Right renal cortex interstitium (tissue), 3 donors: ENCODE measurements at regions not wholly inside any gene's neighbourhood (a gene's known extent, or its start where the extent isn't known, plus 50 kb on each side); places are given as distances from the start of the nearest gene placed in this dataset.

Source experiments
- DNase-seq, 3 donors: peaks; one replicate each; pipeline ENCODE4 v3.0.0-alpha.2; 2013; ENCODE audit warnings: low read depth in 3 of 3, low spot score in 2 of 3

DNA sequence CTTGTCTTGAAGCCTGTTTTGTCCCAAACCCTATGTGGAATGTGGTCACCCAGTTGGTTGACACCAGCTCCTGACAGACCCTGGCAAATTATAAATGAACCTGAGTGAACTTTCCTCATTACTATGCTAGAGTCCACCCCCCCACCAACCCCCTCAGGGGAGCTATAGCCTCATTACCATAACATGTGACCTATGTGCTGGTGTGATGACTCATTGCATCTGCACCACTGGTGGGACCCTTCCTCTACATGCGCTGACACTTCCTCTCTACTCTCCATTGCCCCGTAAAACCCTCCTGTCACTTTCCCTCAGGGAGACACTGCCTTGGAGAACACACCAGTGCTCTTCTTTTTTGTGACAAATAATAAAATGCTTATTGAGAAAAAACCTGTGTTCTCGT is 105.0 kb upstream of the SESN3 start:
- no peak for DNase-seq

GRCh38 chr11:95331161-95331560 is 100.2 kb upstream of the SESN3 start:
- DNase-seq, result no peak

- no peak for DNase-seq
Measured at GRCh38 chr11:95330302-95330701, 99.3 kb upstream of the SESN3 start.

DNA sequence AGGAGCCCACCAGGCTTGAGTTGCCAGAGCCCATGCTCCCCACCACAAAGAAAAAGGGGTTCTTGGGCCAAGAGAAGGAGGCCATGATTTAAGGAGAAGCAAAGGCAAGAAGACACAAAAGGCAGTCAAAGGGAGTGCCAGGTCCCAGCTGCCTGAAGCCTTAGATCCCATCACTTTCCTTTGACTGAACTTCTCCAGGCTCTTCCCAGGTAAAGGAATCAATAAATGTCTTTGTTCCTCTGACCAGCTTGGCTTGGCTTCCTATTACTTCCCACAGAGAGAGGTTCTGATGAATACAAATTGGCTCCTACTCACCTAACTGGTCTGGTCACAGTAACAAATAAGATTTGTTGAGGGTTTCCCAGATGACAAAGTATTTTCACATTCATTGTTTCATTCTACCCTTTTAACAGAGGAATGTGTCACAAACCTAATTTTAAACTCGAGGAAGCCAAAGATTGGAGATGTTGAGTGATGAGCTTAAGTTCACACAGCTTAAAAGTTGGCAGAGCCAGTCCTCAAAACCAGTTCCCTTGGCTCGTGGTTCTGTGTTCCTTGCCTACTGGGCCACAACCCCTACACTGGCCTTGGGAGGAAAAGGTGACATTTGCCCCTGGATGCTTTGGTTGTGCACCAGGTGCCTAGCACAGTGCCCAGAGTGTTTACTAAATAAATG is 96.4 kb upstream of the SESN3 start:
- DNase-seq, result no peak

DNA sequence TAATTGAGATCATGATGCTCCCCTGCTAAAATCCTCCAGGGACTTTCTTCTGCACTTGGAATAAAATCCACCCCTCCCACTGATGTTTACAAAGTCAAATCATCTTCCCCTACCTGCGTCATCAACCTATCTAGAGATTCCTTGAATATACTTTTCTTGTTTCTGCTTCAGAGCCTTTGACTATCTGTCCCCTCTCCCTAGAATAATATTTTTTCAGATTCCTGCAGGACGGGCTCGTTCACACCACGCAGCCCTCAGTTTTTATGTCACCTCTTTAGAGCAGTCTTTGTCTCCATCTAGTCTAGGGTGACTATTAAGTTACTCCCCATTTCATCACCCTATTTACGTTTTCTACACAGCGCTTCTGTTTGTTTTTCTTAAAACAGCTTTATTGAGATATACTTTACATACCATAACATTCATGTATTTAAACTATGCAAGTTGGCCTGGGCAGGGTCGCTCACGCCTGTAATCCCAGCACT is 94.8 kb upstream of the SESN3 start:
- DNase-seq, result no peak

DNA sequence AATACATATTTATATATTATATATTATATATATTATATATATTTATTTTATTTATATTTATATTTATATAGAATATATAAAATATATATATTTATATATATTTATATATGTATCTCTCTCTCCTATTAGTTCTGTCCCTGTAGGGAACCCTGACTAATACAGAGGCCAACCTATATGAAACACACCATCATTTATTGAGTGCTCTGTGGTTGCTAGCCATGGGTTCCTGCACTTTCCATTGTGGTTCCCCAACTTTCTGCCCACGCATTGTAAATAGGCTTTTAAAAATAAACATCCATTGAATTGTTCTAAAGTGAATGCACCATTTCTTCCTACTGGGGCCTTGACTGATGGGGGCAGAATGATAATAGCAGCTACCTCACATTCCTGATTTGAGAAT is 93.8 kb upstream of the SESN3 start:
- DNase-seq, result no peak

DNA sequence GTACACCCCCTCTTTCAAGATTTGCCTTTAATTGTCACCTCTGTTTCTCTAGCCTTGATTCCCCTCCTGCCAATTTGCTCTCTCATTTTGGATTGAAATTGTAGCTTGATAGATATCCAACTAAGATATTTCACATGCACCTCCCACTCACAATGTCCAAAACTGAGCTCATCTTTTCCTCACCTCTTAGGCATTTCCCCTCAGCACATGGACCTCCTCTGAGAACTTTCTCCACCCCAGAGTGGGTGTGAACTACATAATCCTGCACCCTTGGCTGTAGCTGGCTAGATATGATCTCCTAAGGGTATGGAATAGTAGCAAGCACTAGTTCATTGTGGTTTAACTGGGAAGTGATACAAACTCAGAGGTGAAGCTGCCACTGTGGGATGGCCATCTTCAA is 91.5 kb upstream of the SESN3 start:
- no peak for DNase-seq

- DNase-seq, result no peak
Measured at GRCh38 chr11:95318498-95318897, 87.5 kb upstream of the SESN3 start.

- no peak for DNase-seq
Measured at GRCh38 chr11:95308512-95309035, 77.6 kb upstream of the SESN3 start.

DNA sequence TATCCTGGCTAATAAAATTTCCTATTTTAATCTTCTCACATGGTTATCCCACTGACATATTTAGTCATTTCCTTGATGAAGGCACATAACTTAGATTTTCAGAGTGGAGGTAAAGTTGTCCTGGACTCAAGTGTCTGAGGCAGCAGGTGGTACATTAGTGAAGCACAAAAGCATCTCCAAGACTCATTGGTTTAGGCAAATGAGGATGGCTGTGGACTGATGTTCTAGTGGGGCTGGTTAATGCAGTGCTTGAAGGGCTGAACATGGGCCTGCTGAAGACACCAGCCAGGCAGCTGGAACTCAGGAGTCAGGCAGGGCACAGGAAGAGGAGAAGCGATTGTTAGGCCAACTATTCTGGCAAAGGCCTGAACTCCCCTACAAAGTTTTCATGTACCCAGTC is 76.3 kb upstream of the SESN3 start:
- no peak for DNase-seq

GRCh38 chr11:95306801-95307200 is 75.8 kb upstream of the SESN3 start:
- no peak for DNase-seq

DNA sequence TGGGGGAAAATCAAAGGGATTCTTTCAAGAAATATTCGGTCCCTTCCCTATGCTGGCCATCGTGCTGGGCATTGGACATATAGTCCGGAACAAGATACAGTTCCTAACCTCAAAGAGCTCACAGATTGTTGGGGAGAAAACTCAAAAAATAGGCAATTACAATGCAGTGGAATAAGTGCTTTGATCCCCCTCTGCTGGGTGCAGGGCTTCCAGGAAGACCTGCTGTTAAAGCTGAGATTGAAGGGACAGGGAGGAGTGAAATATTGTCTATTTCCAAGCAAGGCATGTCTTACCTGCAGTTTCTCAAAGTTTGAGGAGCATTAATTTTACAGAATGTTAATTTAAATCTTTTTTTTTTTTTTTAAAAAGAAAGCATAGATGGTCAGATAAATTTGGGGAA is 75.1 kb upstream of the SESN3 start:
- no peak for DNase-seq

- no peak for DNase-seq
Measured at GRCh38 chr11:95305705-95306104, 74.7 kb upstream of the SESN3 start.

- no peak for DNase-seq
Measured at GRCh38 chr11:95304777-95305176, 73.8 kb upstream of the SESN3 start.

DNA sequence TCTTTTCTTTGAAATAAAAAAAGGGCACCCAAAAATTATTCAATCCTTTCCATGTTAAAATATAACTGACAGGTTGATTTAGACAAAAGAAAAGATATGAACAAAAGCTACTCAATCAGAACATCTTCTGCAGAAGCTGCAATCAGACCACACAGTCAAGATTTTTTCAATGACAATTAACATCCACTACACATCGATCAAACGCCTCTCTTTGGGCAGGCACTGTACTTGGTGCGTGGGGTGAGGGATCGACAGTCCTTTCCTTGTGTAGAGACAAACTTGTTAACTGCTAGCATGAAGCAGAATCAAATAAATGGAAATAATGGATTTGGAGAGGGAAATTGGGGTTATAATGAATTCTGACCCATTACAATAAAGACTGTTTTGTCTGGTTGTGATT is 71.2 kb upstream of the SESN3 start:
- DNase-seq, result no peak

DNA sequence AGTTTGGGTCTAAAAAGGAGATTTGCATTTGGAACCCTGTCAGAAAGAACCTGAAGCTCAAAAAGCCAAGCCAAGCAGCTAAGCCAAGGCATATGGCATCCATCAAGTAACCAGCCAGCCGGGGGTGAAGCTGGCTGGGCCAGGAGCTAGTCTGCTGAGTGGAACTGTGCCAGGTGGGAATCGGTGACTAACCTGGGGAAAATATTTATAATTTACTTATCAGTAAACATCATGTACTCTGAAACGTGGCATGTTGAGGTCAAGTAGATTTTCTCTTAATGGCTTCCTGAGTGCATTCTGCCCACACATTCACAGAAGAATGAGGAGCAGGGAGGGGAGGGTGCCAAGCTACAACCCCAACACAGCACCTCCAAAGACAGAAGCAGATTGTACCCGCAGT is 70.5 kb upstream of the SESN3 start:
- no peak for DNase-seq

DNA sequence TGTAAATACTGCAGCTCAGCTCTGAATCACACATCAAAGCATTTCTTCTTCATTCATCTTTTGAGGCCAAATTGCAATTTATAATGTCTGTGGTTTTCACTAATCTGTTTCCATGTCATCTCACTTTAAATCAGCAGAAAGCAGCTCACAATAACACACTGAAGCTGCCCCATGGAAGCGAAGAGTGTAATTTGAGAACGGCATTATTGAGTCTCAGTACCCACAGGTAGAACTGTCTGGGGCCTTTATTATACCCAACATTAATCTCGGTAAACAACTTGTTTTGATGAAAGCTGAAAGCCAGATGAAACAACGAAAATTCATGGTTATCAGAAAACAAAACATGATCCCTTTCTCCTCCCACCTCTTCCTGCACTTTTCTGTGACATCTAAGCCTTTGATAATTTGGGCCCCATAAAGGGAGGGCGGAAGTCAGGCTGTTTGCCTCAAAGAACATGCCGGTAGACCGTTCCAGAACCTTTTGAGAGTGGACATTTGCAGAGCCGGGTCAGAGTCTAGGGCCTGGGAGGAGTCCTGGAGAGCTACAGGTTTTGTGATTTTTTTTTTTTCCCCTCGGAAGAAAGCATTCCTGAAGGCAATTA is 68.2 kb upstream of the SESN3 start:
- peak in 2 of 3 donors; percentile 29 to 35 for DNase-seq

GRCh38 chr11:95297680-95298452 is 66.9 kb upstream of the SESN3 start:
- DNase-seq, result no peak

GRCh38 chr11:95296621-95297025 is 65.6 kb upstream of the SESN3 start:
- no peak for DNase-seq

DNA sequence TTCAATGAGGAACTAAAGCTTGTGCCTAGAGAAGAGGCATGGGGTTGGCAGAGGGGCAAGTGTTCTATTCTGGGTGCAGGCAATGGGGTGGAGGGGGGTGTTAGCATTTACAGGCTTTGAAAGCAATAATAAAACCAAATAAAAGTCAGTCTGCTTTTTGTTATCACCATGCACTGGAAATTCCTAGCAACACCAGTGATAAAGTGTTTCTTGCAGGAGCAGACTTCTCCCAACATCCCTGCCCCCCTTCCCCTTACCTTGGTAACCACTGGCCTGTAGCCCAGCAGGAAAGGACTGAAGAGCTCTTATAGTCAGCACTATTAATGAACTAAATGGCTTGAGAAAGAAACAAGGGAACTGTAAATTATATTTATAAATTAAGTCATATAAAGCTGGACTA is 65.2 kb upstream of the SESN3 start:
- peak in 1 of 3 donors; percentile 32 for DNase-seq

GRCh38 chr11:95295382-95296149 is 64.6 kb upstream of the SESN3 start:
- no peak for DNase-seq
